ENCODE measurements at regions not wholly inside any gene's neighbourhood (a gene's known extent, or its start where the extent isn't known, plus 50 kb on each side); places are given as distances from the start of the nearest gene placed in this dataset.

GRCh38 chr4:18578307-18578706 is 556.8 kb upstream of the LCORL start:
- TF ChIP-seq CTCF (IDR thresholded peaks at IDR 0.05; ENCODE audit: insufficient read depth, low read length, poor library complexity, severe bottlenecking) (no peak), EZH2phosphoT487 (conservative IDR thresholded peaks at IDR 0.05; ENCODE audit: low read length) (no peak)

Data from SU-DHL-6 (cell line).